Stimulated activated naive CD8-positive, alpha-beta T cell treated with anti-CD3 and anti-CD28 coated beads, Interleukin-15, amount 100 ng/mL, for 72 hours (primary cell): ENCODE measurements at regions not wholly inside any gene's neighbourhood (a gene's known extent, or its start where the extent isn't known, plus 50 kb on each side); places are given as distances from the start of the nearest gene placed in this dataset.
"Not testable (repeated sequence)": the region's sequence is repeated elsewhere in the genome, so short reads cannot be mapped to it uniquely, and the experiment has no call there.

Source experiments
- ATAC-seq: fragments of 150-1000 bp; cut with Tn5 transposase; 2 replicates; pipeline ENCODE4 v1.10.0; 2021; ENCODE audit warnings: mild to moderate bottlenecking, moderate library complexity
- DNase-seq, 2 donors: peaks; one replicate each; pipeline ENCODE4 v3.0.0; 2021 to 2022
- H3K27ac Mint-ChIP-seq, 2 donors: one replicate each; pipeline ENCODE4 v1.8.0; 2022; ENCODE audit warnings: mild to moderate bottlenecking in 2 of 2, mixed read lengths in 2 of 2, moderate library complexity in 2 of 2
- H3K27me3 Mint-ChIP-seq: one replicate; pipeline ENCODE4 v1.8.0; 2022; ENCODE audit warnings: mixed read lengths
- H3K4me1 Mint-ChIP-seq: one replicate; pipeline ENCODE4 v1.8.0; 2022; ENCODE audit warnings: mild to moderate bottlenecking, mixed read lengths
- H3K4me3 Mint-ChIP-seq, 2 donors: one replicate each; pipeline ENCODE4 v1.8.0; 2022; ENCODE audit warnings: mild to moderate bottlenecking in 2 of 2, mixed read lengths in 2 of 2, moderate library complexity in 1 of 2
- H3K9me3 Mint-ChIP-seq, 2 donors: one replicate each; pipeline ENCODE4 v1.8.0; 2022; ENCODE audit warnings: mixed read lengths in 2 of 2

GRCh38 chr12:68387338-68387737 is 55.2 kb upstream of the MDM1 start:
- no peak for DNase-seq
- Mint-ChIP-seq H3K9me3 (peaks cover 17 to 24% of the 10 kb centered on the region in 2 donors), H3K4me3 (no peak overlapping the region), H3K4me1 (peaks cover 13% of the 10 kb centered on the region), H3K27me3 (no peaks in the 10 kb centered on the region), H3K27ac (no peak overlapping the region)
- ATAC-seq, result peak; percentile 53

- H3K4me1 Mint-ChIP-seq, result peaks cover 11% of the 10 kb centered on the region
- H3K27ac Mint-ChIP-seq, result no peak overlapping the region
- no peak for ATAC-seq
Observed at GRCh38 chr12:68389305-68389704, 57.1 kb upstream of the MDM1 start.

DNA sequence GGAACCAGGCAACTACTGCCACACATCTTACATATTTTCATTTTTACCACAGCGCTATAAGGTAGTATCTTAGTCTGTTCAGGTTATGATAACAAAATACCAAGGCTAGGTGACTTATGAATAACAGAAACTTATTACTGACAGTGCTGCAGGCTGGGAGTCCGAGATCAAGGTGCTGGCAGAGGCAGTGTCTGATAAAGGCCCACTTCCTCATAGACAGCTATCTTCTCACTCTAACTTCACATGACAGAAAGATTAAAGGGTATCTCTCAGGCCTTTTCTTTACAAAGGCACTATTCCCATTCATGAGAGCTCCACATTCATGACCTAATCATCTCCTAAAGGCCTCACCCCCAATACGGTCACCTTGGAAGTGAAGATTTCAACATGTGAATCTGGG is 59.8 kb upstream of the MDM1 start:
- peaks cover 11% of the 10 kb centered on the region for H3K4me1 Mint-ChIP-seq
- H3K27me3 Mint-ChIP-seq, result no peaks in the 10 kb centered on the region
- ATAC-seq (no peak), DNase-seq (no peak)
- no peak overlapping the region for H3K4me3 Mint-ChIP-seq
- H3K27ac Mint-ChIP-seq, result no peak overlapping the region
- peaks cover 8 to 14% of the 10 kb centered on the region in 2 donors for H3K9me3 Mint-ChIP-seq

More at GRCh38 chr12:68389305-68389704, 57.1 kb upstream of the MDM1 start:
- no peaks in the 10 kb centered on the region for H3K27me3 Mint-ChIP-seq
- H3K4me3 Mint-ChIP-seq, result no peak overlapping the region
- H3K9me3 Mint-ChIP-seq, result peaks cover 8 to 17% of the 10 kb centered on the region in 2 donors
- no peak for DNase-seq

GRCh38 chr12:68392376-68392775 is 60.2 kb upstream of the MDM1 start:
- ATAC-seq (no peak), DNase-seq (no peak)
- no peak overlapping the region for H3K27ac Mint-ChIP-seq
- peaks cover 8 to 15% of the 10 kb centered on the region in 2 donors for H3K9me3 Mint-ChIP-seq
- H3K4me1 Mint-ChIP-seq, result peaks cover 8% of the 10 kb centered on the region
- H3K4me3 Mint-ChIP-seq, result no peak overlapping the region
- H3K27me3 Mint-ChIP-seq, result no peaks in the 10 kb centered on the region

GRCh38 chr12:68393417-68393816 is 61.3 kb upstream of the MDM1 start:
- Mint-ChIP-seq H3K9me3 (peaks cover 8 to 16% of the 10 kb centered on the region in 2 donors), H3K27ac (no peak overlapping the region), H3K4me1 (peaks cover 9% of the 10 kb centered on the region), H3K4me3 (no peak overlapping the region), H3K27me3 (no peaks in the 10 kb centered on the region)
- DNase-seq, result no peak
- no peak for ATAC-seq

DNA sequence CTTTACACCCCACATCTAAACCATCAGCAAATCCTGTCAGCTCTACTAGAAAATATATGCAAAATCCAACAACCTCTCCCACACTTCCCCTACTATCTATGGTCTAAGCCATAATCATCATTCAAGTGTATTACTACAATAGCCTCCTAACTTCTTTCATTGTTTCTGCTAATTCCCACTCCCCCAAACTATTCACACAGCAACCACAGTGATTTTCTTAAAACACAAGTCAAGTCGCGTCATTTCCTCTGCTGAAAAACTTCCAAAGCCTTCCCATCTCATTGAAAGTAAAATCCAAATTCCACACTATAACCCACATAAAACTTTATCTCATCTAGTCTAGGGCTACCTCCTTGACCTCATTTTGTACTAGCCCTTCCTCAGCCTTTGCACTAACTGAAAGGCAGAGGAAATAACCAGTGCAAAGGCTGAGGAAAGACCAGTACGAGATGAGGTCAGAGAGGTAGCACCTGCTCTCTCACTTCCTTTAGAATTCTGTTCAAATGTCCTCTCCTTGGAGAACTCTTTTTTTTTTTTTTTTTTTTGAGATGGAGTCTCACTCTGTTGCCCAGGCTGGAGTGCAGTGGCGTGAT is 65.5 kb upstream of the MDM1 start:
- H3K4me1 Mint-ChIP-seq, result peaks cover 9% of the 10 kb centered on the region
- H3K27ac Mint-ChIP-seq, result no peak overlapping the region
- no peaks in the 10 kb centered on the region for H3K27me3 Mint-ChIP-seq
- peaks cover 0 to 16% of the 10 kb centered on the region in 2 donors for H3K9me3 Mint-ChIP-seq
- no peak overlapping the region for H3K4me3 Mint-ChIP-seq
- ATAC-seq (no peak), DNase-seq (no peak)

DNA sequence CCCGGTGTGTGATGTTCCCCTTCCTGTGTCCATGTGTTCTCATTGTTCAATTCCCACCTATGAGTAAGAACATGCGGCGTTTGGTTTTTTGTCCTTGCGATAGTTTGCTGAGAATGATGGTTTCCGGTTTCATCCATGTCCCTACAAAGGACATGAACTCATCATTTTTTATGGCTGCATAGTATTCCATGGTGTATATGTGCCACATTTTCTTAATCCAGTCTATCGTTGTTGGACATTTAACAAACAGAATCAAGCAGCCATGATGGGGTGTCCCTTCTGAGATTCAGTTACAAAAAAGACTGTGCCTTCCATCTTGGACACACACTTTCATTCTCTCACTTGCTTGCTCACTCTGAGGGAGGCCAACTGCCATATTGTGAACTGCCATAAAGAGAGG is 66.5 kb upstream of the MDM1 start:
- Mint-ChIP-seq H3K4me1 (peaks cover 15% of the 10 kb centered on the region), H3K9me3 (peaks cover 0 to 18% of the 10 kb centered on the region in 2 donors)
- ATAC-seq, H3K27ac Mint-ChIP-seq, DNase-seq, H3K4me3 Mint-ChIP-seq, H3K27me3 Mint-ChIP-seq: not testable (repeated sequence)

- H3K4me3 Mint-ChIP-seq, result no peak overlapping the region
Observed at GRCh38 chr12:68400226-68400829, 68.2 kb upstream of the MDM1 start.

GRCh38 chr12:68402422-68402821 is 70.3 kb upstream of the MDM1 start:
- no peak for ATAC-seq
- DNase-seq, result no peak
- Mint-ChIP-seq H3K9me3 (peaks cover 0 to 12% of the 10 kb centered on the region in 2 donors), H3K4me3 (no peak overlapping the region), H3K27me3 (no peaks in the 10 kb centered on the region), H3K27ac (no peak overlapping the region), H3K4me1 (peaks cover 32% of the 10 kb centered on the region)

More at GRCh38 chr12:68400226-68400829, 68.2 kb upstream of the MDM1 start:
- DNase-seq (no peak), ATAC-seq (no peak)
- peaks cover 17% of the 10 kb centered on the region for H3K4me1 Mint-ChIP-seq
- H3K9me3 Mint-ChIP-seq, result peaks cover 0 to 18% of the 10 kb centered on the region in 2 donors
- H3K27ac Mint-ChIP-seq, result no peak overlapping the region
- no peaks in the 10 kb centered on the region for H3K27me3 Mint-ChIP-seq

GRCh38 chr12:68403296-68403695 is 71.1 kb upstream of the MDM1 start:
- no peak for ATAC-seq
- H3K4me1 Mint-ChIP-seq, result peaks cover 28% of the 10 kb centered on the region

DNA sequence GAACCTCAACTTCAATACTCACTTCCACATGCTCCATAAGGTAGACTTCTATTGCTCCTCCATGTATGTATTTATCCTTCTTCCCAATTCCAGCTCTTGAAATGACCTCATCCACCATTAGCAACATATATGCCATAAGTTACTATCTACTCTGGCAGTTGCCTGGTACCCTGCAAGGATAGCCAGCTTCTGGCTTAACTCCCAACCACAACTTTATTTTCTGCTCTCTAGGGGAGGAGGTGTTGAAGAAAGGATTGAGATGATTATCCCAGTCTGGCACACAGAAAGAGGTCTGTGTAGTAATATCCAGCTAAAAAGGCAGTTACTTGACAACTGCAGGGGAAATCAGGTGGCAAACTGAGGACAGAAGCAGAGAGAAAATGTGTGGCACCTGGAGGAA is 71.5 kb upstream of the MDM1 start:
- Mint-ChIP-seq H3K27ac (no peak overlapping the region), H3K9me3 (peaks cover 0 to 9% of the 10 kb centered on the region in 2 donors), H3K27me3 (no peaks in the 10 kb centered on the region), H3K4me1 (peaks cover 28% of the 10 kb centered on the region), H3K4me3 (no peak overlapping the region)
- DNase-seq (no peak), ATAC-seq (no peak)

More at GRCh38 chr12:68403296-68403695, 71.1 kb upstream of the MDM1 start:
- Mint-ChIP-seq H3K27ac (no peak overlapping the region), H3K27me3 (no peaks in the 10 kb centered on the region), H3K9me3 (peaks cover 0 to 9% of the 10 kb centered on the region in 2 donors), H3K4me3 (no peak overlapping the region)
- peak in 1 of 2 donors; percentile 16 for DNase-seq

DNA sequence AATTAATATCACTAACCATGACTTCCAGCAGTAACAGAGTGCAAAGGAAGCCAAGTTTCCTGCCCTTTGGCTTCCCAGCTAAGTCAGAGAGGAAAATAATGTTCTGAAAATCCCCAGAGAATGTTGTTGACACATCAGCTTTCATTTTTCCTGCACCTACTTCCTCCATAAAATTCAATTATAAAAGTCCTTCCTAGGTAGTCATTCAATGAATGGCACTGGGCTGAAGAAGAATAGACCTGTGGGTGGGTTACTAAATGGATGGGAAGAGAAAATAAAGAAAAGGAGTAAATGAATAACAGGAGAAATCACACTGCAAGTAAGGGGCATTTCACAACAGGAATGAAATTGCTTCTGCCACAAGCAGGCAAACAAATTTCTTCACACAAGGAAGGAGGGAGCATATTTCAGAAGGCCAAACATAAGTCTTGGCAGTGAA is 73.2 kb upstream of the MDM1 start:
- Mint-ChIP-seq H3K4me3 (no peak overlapping the region), H3K4me1 (peaks cover 28% of the 10 kb centered on the region), H3K27me3 (no peaks in the 10 kb centered on the region), H3K27ac (no peak overlapping the region), H3K9me3 (peaks cover 0 to 9% of the 10 kb centered on the region in 2 donors)
- ATAC-seq, result no peak
- DNase-seq, result no peak

DNA sequence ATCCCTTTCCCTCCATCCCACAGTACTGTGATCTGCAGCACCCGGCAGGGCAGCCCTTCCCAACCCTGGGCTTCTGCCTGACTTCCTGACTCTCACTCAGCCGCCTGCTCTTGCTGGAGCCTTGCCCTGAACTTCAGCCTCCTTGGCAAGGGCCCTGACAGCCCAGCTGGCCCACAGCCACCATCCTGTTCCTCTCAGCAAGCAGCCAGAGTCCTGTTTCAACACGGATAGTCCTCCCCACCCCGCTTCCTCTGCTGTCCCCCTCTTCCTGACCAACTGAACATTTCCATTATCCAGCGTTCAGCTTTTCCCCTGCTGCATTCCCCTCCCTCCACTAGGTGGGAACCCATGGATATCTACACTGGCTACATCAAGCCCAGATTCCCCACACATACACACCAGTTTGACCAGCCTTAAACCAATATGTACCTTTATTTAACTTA is 74.0 kb upstream of the MDM1 start:
- peaks cover 28% of the 10 kb centered on the region for H3K4me1 Mint-ChIP-seq
- ATAC-seq (no peak), DNase-seq (no peak)
- H3K9me3 Mint-ChIP-seq, result peaks cover 0 to 9% of the 10 kb centered on the region in 2 donors
- no peaks in the 10 kb centered on the region for H3K27me3 Mint-ChIP-seq
- H3K4me3 Mint-ChIP-seq, result no peak overlapping the region
- H3K27ac Mint-ChIP-seq, result peak overlapping the region; percentile 9 to 22

GRCh38 chr12:68406911-68407310 is 74.7 kb upstream of the MDM1 start:
- Mint-ChIP-seq H3K27ac (no peak overlapping the region), H3K4me1 (peaks cover 28% of the 10 kb centered on the region), H3K27me3 (no peaks in the 10 kb centered on the region), H3K4me3 (no peak overlapping the region), H3K9me3 (peaks cover 0 to 9% of the 10 kb centered on the region in 2 donors)
- DNase-seq (no peak), ATAC-seq (no peak)

- Mint-ChIP-seq H3K9me3 (no peaks in the 10 kb centered on the region), H3K27me3 (no peaks in the 10 kb centered on the region), H3K4me3 (no peak overlapping the region), H3K27ac (no peak overlapping the region), H3K4me1 (peaks cover 15% of the 10 kb centered on the region)
- ATAC-seq (no peak), DNase-seq (no peak)
Observed at GRCh38 chr12:68410018-68410660, 78.0 kb upstream of the MDM1 start.

- Mint-ChIP-seq H3K9me3 (no peaks in the 10 kb centered on the region), H3K27me3 (no peaks in the 10 kb centered on the region), H3K27ac (no peak overlapping the region), H3K4me1 (peaks cover 13% of the 10 kb centered on the region), H3K4me3 (no peak overlapping the region)
- ATAC-seq (no peak), DNase-seq (no peak)
Observed at GRCh38 chr12:68411371-68411770, 79.2 kb upstream of the MDM1 start.
